ENCODE measurements at regions not wholly inside any gene's neighbourhood (a gene's known extent, or its start where the extent isn't known, plus 50 kb on each side); places are given as distances from the start of the nearest gene placed in this dataset.

DNA sequence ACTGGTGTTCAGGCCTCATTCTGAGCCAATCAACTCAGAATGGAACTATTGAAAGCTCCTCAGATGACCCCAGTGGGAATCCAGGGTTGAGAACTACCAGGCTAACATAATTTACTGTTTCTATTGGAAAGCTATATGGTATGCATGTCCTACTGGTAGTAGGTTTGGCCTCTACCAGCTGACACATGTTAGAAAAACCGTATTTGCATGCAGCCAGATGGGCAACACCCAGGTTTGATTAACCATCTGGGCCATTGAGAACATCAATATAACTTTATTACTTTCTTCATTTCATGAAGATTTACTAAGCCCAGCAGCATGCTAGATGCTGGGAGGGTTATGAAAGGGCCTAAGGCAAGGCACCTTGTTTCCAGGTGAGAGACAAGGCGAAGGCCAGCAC is 181.4 kb upstream of the PARP11 start:
- TF ChIP-seq CTCF (IDR thresholded peaks at IDR 0.05) = no peak
- TF ChIP-seq POLR2A (IDR thresholded peaks at IDR 0.05) = no peak
- intact Hi-C loops (cut with DNase I) = no loop called here
- 91 to 97% (median 96%) methylated on average over 2 of the region's 2 CpGs for WGBS, 4 donors
- no peaks in the 10 kb centered on the region for H3K36me3 ChIP-seq (replicated peaks in 1 of 2)
- H3K27ac ChIP-seq = no peak overlapping the region
- no peak overlapping the region for H3K4me3 ChIP-seq
- no peaks in the 10 kb centered on the region for H3K9me3 ChIP-seq (replicated peaks in 1 of 3)
- no peak for DNase-seq
- no peaks in the 10 kb centered on the region for H3K4me1 ChIP-seq (replicated peaks in 1 of 2)
- no peaks in the 10 kb centered on the region for H3K27me3 ChIP-seq

- H3K4me1 ChIP-seq (replicated peaks in 1 of 2) = no peaks in the 10 kb centered on the region
- TF ChIP-seq CTCF (IDR thresholded peaks at IDR 0.05) (no peak), POLR2A (IDR thresholded peaks at IDR 0.05) (no peak)
- intact Hi-C loops (cut with DNase I) = no loop called here
- no peaks in the 10 kb centered on the region for H3K27me3 ChIP-seq
- no peak overlapping the region for H3K4me3 ChIP-seq
- H3K27ac ChIP-seq = no peak overlapping the region
- no peak for DNase-seq
- no peaks in the 10 kb centered on the region for H3K9me3 ChIP-seq (replicated peaks in 1 of 3)
- 84 to 90% (median 89%) methylated on average over 3 of the region's 3 CpGs for WGBS, 4 donors
- no peaks in the 10 kb centered on the region for H3K36me3 ChIP-seq (replicated peaks in 1 of 2)
Measured at GRCh38 chr12:4052691-4053090, 179.5 kb upstream of the PARP11 start.

GRCh38 chr12:4051596-4051995 is 178.4 kb upstream of the PARP11 start:
- Histone ChIP-seq H3K27me3 (no peaks in the 10 kb centered on the region), H3K27ac (no peak overlapping the region), H3K4me3 (no peak overlapping the region), H3K9me3 (replicated peaks in 1 of 3) (no peaks in the 10 kb centered on the region), H3K36me3 (replicated peaks in 1 of 2) (no peaks in the 10 kb centered on the region), H3K4me1 (replicated peaks in 1 of 2) (no peaks in the 10 kb centered on the region)
- no peak for TF ChIP-seq POLR2A (IDR thresholded peaks at IDR 0.05)
- no peak for TF ChIP-seq CTCF (IDR thresholded peaks at IDR 0.05)
- WGBS, 4 donors = 65 to 88% (median 79%) methylated on average over 1 of the region's 1 CpG
- intact Hi-C loops (cut with DNase I) = no loop called here
- no peak for DNase-seq

DNA sequence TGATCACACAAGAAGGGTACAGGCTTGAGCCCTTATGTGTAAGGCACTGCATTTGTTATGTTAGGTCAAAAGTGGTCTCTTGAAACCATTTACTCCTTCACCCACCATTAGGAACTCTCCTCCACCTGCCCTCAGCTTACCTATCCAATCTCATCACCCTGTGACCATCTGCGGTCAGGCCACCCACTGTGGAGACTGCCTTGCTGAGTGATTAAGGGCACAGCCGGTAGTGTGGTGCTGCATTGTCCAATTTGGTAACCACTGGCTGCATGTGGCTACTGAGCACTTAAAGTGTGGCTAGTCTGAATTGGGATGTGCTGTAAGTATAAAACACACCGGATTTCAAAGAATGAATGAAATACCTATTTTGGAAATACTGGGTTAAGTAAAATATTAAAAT is 177.1 kb upstream of the PARP11 start:
- 87 to 99% (median 92%) methylated on average over 3 of the region's 3 CpGs for WGBS, 4 donors
- TF ChIP-seq POLR2A (IDR thresholded peaks at IDR 0.05) = no peak
- TF ChIP-seq CTCF (IDR thresholded peaks at IDR 0.05) = no peak
- Histone ChIP-seq H3K4me1 (replicated peaks in 1 of 2) (no peaks in the 10 kb centered on the region), H3K36me3 (replicated peaks in 1 of 2) (no peaks in the 10 kb centered on the region), H3K27me3 (no peaks in the 10 kb centered on the region), H3K9me3 (replicated peaks in 1 of 3) (no peaks in the 10 kb centered on the region), H3K27ac (no peak overlapping the region), H3K4me3 (no peak overlapping the region)
- intact Hi-C loops (cut with DNase I) = no loop called here
- no peak for DNase-seq
